ENCODE measurements at regions not wholly inside any gene's neighbourhood (a gene's known extent, or its start where the extent isn't known, plus 50 kb on each side); places are given as distances from the start of the nearest gene placed in this dataset.

DNA sequence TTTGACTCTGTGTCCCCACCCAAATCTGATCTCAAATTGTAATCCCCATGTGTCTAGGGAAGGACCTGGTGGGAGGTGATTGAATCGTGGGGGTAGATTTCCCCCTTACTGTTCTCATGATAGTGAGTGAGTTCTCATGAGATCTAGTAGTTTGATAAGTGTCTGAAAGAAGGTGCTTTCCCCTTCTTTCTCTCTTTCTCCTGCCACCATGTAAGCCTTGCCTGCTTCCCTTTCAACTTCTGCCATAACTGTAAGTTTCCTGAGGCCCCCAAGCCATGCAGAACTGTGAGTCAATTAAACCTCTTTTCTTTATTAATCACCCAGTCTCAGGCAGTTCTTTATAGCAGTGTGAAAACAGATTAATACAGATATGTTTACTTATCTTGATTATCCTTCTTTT is 266.5 kb upstream of the GYPC start:
- no peak for DNase-seq (ENCODE audit: low spot score)
- intact Hi-C loops (cut with micrococcal nuclease): no loop called here
- no peaks in the 10 kb centered on the region for H3K4me1 Mint-ChIP-seq (ENCODE audit: low read depth)
- no peak overlapping the region for H3K4me3 Mint-ChIP-seq (ENCODE audit: low read depth)
- H3K9me3 Mint-ChIP-seq: peaks cover 17% of the 10 kb centered on the region
- H3K27me3 Mint-ChIP-seq (ENCODE audit: low read depth): no peaks in the 10 kb centered on the region
- H3K36me3 Mint-ChIP-seq (ENCODE audit: low read depth): no peaks in the 10 kb centered on the region
- H3K27ac Mint-ChIP-seq: no peak overlapping the region

DNA sequence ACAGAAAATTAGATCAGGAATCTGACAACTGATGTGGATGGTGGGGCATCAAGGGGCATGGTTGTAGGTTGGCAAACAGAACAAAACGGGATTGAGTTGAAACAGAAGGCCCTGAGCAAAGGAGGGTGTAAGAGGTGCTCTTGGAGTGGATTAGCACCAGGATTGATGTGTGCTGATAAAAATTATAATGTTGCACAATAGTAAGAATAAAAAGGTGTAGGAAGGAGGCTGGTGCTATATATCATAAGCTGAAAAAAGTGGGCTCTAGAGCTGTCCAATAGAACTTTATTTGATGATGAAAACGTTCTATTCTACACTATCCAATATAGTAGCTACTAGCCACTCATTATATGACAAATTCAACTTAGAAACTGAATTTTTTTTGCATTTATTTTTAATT is 263.1 kb upstream of the GYPC start:
- no peak for DNase-seq (ENCODE audit: low spot score)
- Mint-ChIP-seq H3K36me3 (ENCODE audit: low read depth) (no peaks in the 10 kb centered on the region), H3K27ac (no peak overlapping the region), H3K27me3 (ENCODE audit: low read depth) (no peaks in the 10 kb centered on the region), H3K9me3 (no peaks in the 10 kb centered on the region), H3K4me1 (ENCODE audit: low read depth) (no peaks in the 10 kb centered on the region), H3K4me3 (ENCODE audit: low read depth) (no peak overlapping the region)
- intact Hi-C loops (cut with micrococcal nuclease): no loop called here

DNA sequence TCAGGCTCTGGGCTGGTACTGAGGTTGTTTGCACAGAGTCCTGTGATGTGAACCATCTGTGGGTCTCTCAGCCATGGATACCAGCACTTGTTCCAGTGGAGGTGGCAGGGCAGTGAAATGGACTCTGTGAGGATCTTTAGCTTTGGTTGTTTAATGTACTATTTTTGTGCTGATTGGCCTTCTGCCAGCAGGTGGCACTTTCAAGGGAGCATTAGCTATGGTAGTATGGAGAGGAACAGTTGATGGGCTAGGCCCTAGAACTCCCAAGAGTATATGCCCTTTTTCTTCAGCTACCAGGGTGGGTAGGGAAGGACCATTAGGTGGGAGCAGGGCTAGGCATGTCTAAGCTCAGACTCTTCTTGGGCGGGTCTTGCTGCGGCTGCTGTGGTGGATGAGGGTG is 257.0 kb upstream of the GYPC start:
- H3K9me3 Mint-ChIP-seq: no peaks in the 10 kb centered on the region
- H3K4me3 Mint-ChIP-seq (ENCODE audit: low read depth): no peak overlapping the region
- no peaks in the 10 kb centered on the region for H3K27me3 Mint-ChIP-seq (ENCODE audit: low read depth)
- H3K4me1 Mint-ChIP-seq (ENCODE audit: low read depth): no peaks in the 10 kb centered on the region
- no peak overlapping the region for H3K27ac Mint-ChIP-seq
- H3K36me3 Mint-ChIP-seq (ENCODE audit: low read depth): no peaks in the 10 kb centered on the region
- no peak for DNase-seq (ENCODE audit: low spot score)
- intact Hi-C loops (cut with micrococcal nuclease): loop anchor here (1.0 kb wide), 1 partner anchor 378 kb away; no protein-coding TSS in a partner anchor

DNA sequence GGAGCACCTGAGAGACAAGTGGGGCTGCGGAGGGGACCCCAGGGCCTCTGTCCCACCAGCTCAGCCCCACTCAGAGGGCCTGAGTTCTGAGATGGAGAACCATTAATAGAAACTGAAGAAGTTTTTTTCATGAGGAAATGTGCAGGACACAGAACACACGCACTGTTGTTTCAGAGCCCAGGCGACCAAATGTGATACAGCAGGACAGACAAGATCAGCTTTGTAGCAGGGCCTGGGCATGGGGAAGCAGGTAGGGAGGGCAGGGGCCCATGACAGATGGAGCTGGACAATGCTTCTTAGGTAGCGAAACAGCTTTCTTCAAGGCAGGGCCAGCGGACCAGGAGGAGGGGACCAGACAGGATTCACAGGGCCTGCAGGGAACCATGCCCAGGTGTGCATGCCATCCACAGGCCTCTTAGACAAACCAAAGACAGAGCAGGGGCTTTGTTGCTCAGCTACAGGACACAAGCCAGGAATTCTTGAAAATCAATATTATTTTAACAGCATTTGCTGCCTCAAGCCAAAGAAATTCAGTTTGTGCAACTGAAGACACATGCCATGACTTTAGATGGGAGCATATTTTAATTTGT is 252.8 kb upstream of the GYPC start:
- intact Hi-C loops (cut with micrococcal nuclease): no loop called here
- Mint-ChIP-seq H3K36me3 (ENCODE audit: low read depth) (no peaks in the 10 kb centered on the region), H3K27me3 (ENCODE audit: low read depth) (peaks cover 3% of the 10 kb centered on the region), H3K4me3 (ENCODE audit: low read depth) (no peak overlapping the region), H3K9me3 (no peaks in the 10 kb centered on the region), H3K27ac (no peak overlapping the region), H3K4me1 (ENCODE audit: low read depth) (no peaks in the 10 kb centered on the region)
- no peak for DNase-seq (ENCODE audit: low spot score)

DNA sequence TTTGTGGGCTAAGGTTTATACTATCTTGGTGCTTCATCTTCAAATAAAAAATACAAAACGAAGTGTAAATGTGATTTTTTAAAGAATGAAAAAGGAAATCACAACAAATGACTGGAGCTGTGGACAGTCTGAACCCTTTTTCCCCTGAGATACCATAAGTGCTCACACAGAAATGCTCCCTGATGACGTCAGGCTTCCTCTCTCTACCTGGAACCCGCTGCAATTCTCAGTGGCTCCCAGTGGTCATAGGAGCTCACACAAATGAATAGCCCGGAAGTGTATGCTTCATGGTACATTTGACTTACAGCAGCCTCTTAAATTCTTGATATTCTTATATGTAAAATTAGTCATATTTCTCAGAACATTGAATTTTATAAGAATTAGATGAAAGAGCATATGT is 249.7 kb upstream of the GYPC start:
- Mint-ChIP-seq H3K27me3 (ENCODE audit: low read depth) (peaks cover 14% of the 10 kb centered on the region), H3K9me3 (no peaks in the 10 kb centered on the region), H3K4me3 (ENCODE audit: low read depth) (no peak overlapping the region)

DNA sequence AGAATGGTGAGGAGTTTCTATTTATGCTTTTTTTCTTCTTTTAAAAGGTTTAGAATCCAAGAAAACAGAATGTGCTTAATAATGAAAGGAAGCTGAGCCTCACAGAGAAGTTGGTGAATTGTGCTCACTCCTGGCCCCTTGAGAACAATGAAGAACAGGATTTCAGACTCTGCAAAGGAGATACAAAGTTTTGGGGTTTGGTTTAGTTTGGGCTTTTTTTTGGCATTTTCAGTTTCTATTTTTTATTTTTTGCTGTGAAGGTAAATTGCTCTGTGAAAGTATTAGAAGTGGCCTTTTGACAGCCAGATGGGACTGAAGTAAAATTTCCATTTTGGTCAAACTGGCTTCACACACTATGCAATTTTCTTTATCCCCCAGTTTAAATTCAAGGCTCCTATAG is 247.3 kb upstream of the GYPC start:
- Mint-ChIP-seq H3K4me1 (ENCODE audit: low read depth) (peaks cover 7% of the 10 kb centered on the region), H3K9me3 (no peaks in the 10 kb centered on the region), H3K36me3 (ENCODE audit: low read depth) (no peaks in the 10 kb centered on the region), H3K27ac (no peak overlapping the region), H3K27me3 (ENCODE audit: low read depth) (peaks cover 20% of the 10 kb centered on the region), H3K4me3 (ENCODE audit: low read depth) (no peak overlapping the region)
- no peak for DNase-seq (ENCODE audit: low spot score)
- intact Hi-C loops (cut with micrococcal nuclease): no loop called here

More for the DNA sequence above, 249.7 kb upstream of the GYPC start:
- Mint-ChIP-seq H3K27ac (no peak overlapping the region), H3K36me3 (ENCODE audit: low read depth) (no peaks in the 10 kb centered on the region), H3K4me1 (ENCODE audit: low read depth) (no peaks in the 10 kb centered on the region)
- intact Hi-C loops (cut with micrococcal nuclease): no loop called here
- DNase-seq (ENCODE audit: low spot score): no peak

DNA sequence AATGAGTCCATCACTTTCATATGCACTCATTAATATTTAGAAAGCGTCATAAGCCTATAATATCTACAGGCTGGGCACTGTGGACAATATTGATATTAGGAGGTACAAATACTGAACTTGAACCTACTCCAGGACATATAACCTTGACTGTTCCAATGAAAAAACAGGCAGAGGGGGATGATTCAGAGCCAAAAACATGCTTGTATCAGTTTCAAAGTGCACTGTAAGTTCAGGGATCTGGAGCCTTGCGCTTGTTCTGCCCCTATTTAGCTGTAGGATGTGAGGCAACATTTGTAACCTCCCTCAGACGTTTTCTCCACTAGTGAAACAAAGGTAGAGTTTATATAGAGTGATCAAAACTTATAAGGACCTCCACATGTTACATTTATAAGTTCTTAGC is 246.1 kb upstream of the GYPC start:
- intact Hi-C loops (cut with micrococcal nuclease): no loop called here
- no peaks in the 10 kb centered on the region for H3K36me3 Mint-ChIP-seq (ENCODE audit: low read depth)
- DNase-seq (ENCODE audit: low spot score): no peak
- H3K4me1 Mint-ChIP-seq (ENCODE audit: low read depth): peaks cover 7% of the 10 kb centered on the region
- H3K9me3 Mint-ChIP-seq: no peaks in the 10 kb centered on the region
- no peak overlapping the region for H3K27ac Mint-ChIP-seq
- H3K27me3 Mint-ChIP-seq (ENCODE audit: low read depth): peaks cover 23% of the 10 kb centered on the region
- no peak overlapping the region for H3K4me3 Mint-ChIP-seq (ENCODE audit: low read depth)

DNA sequence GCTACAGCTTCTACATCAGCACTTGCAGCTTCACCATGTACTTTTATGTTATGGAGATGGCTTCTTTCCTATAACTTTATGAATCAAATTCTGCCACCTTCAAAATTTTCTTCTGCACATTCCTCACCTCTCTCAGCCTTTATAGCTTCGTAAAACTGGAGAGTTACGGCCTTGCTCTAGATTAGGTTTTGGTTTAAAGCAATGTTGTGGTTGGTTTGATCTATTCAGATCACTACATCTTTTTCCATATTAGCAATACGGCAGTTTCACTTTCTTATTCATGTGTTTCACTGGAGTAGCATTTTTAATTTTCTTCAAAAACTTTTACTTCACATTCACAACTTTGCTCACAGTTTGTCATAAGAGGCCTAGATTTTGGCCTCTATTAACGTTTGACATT is 242.9 kb upstream of the GYPC start:
- no peak overlapping the region for H3K4me3 Mint-ChIP-seq (ENCODE audit: low read depth)

DNA sequence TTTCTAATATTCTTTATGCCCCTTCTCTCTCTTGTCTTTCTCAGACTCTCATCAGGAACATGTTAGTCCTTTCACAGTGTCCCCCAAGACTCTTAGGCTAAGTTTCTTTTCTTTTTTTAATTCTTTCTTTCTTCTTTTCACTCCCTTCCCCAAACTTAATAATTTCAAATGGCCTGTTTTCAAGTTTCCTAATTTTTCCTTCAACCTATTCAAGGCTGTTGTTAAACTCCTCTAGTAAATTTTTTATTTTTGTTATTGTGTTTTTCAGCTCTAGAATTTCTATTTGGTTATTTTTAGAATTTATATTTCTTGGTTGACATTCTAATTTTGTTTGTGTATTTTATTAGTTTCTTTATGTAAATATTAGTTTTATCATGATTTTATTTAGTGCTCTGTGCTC is 236.6 kb upstream of the GYPC start:
- intact Hi-C loops (cut with micrococcal nuclease): no loop called here
- DNase-seq (ENCODE audit: low spot score): no peak

More for the DNA sequence above, 242.9 kb upstream of the GYPC start:
- Mint-ChIP-seq H3K27me3 (ENCODE audit: low read depth) (peaks cover 26% of the 10 kb centered on the region), H3K4me1 (ENCODE audit: low read depth) (peaks cover 7% of the 10 kb centered on the region), H3K36me3 (ENCODE audit: low read depth) (no peaks in the 10 kb centered on the region), H3K27ac (no peak overlapping the region), H3K9me3 (no peaks in the 10 kb centered on the region)
- no peak for DNase-seq (ENCODE audit: low spot score)
- intact Hi-C loops (cut with micrococcal nuclease): loop anchor here (2.0 kb wide), 1 partner anchor 244 kb away; the partner anchor contains the start of gene GYPC

DNA sequence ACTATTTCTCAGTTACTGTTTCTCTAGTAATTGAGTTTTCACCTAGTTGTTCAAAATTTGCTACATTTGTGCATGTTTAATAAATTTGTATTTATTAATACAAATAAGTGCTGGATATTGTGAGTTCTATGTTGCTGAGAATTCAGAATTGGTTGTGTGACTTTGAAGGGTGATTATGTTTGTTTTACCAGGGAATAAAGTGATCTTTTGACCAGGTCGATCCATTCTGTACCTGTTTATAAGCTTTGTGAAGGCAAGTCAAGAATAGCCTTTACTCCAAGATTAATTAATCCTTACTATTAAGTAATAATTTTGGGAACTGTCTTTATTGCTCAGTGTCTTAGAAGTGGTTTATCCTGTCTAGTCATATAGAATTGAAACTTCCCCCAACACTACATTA is 230.0 kb upstream of the GYPC start:
- H3K27me3 Mint-ChIP-seq (ENCODE audit: low read depth): no peaks in the 10 kb centered on the region
- H3K4me1 Mint-ChIP-seq (ENCODE audit: low read depth): no peaks in the 10 kb centered on the region
- intact Hi-C loops (cut with micrococcal nuclease): no loop called here
- H3K36me3 Mint-ChIP-seq (ENCODE audit: low read depth): no peaks in the 10 kb centered on the region
- H3K27ac Mint-ChIP-seq: no peak overlapping the region
- DNase-seq (ENCODE audit: low spot score): no peak
- no peak overlapping the region for H3K4me3 Mint-ChIP-seq (ENCODE audit: low read depth)
- H3K9me3 Mint-ChIP-seq: peaks cover 5% of the 10 kb centered on the region

More for the DNA sequence above, 236.6 kb upstream of the GYPC start:
- Mint-ChIP-seq H3K27ac (no peak overlapping the region), H3K4me1 (ENCODE audit: low read depth) (no peaks in the 10 kb centered on the region), H3K27me3 (ENCODE audit: low read depth) (peaks cover 8% of the 10 kb centered on the region), H3K9me3 (peaks cover 21% of the 10 kb centered on the region), H3K4me3 (ENCODE audit: low read depth) (no peak overlapping the region), H3K36me3 (ENCODE audit: low read depth) (no peaks in the 10 kb centered on the region)

DNA sequence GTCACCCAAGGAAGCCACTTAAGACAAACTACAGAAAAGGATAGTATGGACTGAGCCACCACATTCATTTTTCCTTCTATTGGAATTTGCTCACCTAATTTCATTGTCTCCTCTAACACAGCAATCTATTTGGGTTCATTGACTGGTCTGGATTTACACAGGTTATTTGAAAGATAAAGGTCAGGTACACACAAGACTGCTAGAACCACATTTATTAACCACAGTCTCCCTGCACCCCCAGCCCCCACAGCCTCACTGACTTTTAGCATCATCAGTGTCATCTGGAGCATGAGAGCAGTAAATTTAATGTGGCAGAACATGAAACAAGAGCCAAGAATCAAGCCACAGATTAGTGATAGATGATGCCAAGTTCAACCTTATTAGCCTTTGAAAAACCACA is 226.9 kb upstream of the GYPC start:
- Mint-ChIP-seq H3K9me3 (no peaks in the 10 kb centered on the region), H3K4me3 (ENCODE audit: low read depth) (no peak overlapping the region), H3K4me1 (ENCODE audit: low read depth) (no peaks in the 10 kb centered on the region), H3K27me3 (ENCODE audit: low read depth) (no peaks in the 10 kb centered on the region), H3K36me3 (ENCODE audit: low read depth) (no peaks in the 10 kb centered on the region), H3K27ac (no peak overlapping the region)
- intact Hi-C loops (cut with micrococcal nuclease): no loop called here
- DNase-seq (ENCODE audit: low spot score): no peak

DNA sequence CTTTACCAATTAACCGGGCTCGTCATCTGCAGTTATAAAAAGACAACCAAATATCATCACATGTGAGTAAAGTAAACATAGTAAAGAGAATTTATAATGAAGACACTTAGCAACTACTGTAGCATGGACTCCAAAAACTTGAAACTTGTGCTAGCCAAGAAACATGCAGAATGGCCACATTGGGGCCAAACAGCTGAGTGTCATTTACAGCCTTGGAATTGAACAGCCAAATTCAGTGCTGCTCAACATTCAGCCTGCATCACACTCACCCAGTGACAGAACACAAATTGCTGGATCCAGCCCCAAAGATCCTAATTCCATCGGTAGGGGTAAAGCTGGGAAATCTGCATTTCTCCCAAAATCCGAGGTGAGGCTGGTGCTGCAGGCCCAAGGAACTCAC is 224.8 kb upstream of the GYPC start:
- H3K4me1 Mint-ChIP-seq (ENCODE audit: low read depth): no peaks in the 10 kb centered on the region
- no peaks in the 10 kb centered on the region for H3K27me3 Mint-ChIP-seq (ENCODE audit: low read depth)
- no peaks in the 10 kb centered on the region for H3K9me3 Mint-ChIP-seq
- H3K4me3 Mint-ChIP-seq (ENCODE audit: low read depth): no peak overlapping the region
- no peaks in the 10 kb centered on the region for H3K36me3 Mint-ChIP-seq (ENCODE audit: low read depth)
- H3K27ac Mint-ChIP-seq: no peak overlapping the region
- no peak for DNase-seq (ENCODE audit: low spot score)
- intact Hi-C loops (cut with micrococcal nuclease): no loop called here

DNA sequence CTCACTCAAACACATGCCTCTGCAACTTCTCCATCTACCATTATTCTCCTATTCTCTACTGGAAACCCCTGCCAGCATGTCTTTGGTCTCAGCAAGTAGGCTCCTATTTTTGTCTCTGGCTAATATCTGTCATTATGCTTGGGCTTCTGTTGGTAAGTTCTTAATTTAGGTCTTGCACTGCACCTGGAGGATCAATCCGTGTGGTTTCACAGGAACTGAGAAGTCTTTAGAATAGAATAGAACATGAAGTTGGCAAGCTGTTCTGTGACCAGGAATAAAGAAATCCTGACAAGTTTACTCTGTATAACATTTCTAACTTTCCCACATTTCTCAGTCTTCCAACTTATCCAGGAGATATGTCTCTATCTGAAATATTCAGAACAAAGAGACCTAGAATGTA is 219.5 kb upstream of the GYPC start:
- intact Hi-C loops (cut with micrococcal nuclease): no loop called here

DNA sequence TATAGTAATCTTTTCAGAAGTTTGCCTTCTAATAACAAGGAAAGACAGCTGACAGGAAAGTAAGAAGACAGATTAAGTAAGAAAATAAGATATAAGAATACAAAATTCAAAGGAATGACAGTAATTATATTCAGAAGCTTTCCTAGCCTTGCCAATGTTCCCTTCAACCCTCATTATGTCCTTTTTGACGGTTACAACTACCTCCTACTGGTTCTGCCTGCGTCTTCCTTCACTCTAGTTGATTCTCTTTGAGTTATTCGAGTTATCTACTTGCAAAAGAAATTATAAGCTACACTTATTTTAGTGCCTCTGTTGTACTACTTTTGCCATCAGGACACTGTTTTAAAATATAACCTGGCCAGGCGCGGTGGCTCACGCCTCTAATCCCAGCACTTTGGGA is 218.9 kb upstream of the GYPC start:
- H3K4me3 Mint-ChIP-seq (ENCODE audit: low read depth): no peak overlapping the region
- H3K4me1 Mint-ChIP-seq (ENCODE audit: low read depth): no peaks in the 10 kb centered on the region
- H3K36me3 Mint-ChIP-seq (ENCODE audit: low read depth): no peaks in the 10 kb centered on the region
- H3K27me3 Mint-ChIP-seq (ENCODE audit: low read depth): no peaks in the 10 kb centered on the region
- intact Hi-C loops (cut with micrococcal nuclease): no loop called here
- DNase-seq (ENCODE audit: low spot score): no peak
- H3K9me3 Mint-ChIP-seq: no peaks in the 10 kb centered on the region
- H3K27ac Mint-ChIP-seq: no peak overlapping the region

More for the DNA sequence above, 219.5 kb upstream of the GYPC start:
- Mint-ChIP-seq H3K4me3 (ENCODE audit: low read depth) (no peak overlapping the region), H3K9me3 (no peaks in the 10 kb centered on the region), H3K27ac (no peak overlapping the region), H3K4me1 (ENCODE audit: low read depth) (no peaks in the 10 kb centered on the region), H3K36me3 (ENCODE audit: low read depth) (no peaks in the 10 kb centered on the region), H3K27me3 (ENCODE audit: low read depth) (no peaks in the 10 kb centered on the region)
- no peak for DNase-seq (ENCODE audit: low spot score)
